ENCODE measurements at regions not wholly inside any gene's neighbourhood (a gene's known extent, or its start where the extent isn't known, plus 50 kb on each side); places are given as distances from the start of the nearest gene placed in this dataset.

- DNase-seq (ENCODE audit: low read depth in 2 of 2) = no peak
Observed at GRCh38 chr15:70507772-70508371, 255.5 kb downstream of the UACA start.

- no peak for DNase-seq (ENCODE audit: low read depth in 2 of 2)
Observed at GRCh38 chr15:70505936-70506912, 257.1 kb downstream of the UACA start.

- DNase-seq (ENCODE audit: low read depth in 2 of 2) = no peak
Observed at GRCh38 chr15:70505411-70505919, 257.9 kb downstream of the UACA start.

- no peak for DNase-seq (ENCODE audit: low read depth in 2 of 2)
Observed at GRCh38 chr15:70504988-70505387, 258.4 kb downstream of the UACA start.

GRCh38 chr15:70504299-70504951 is 258.9 kb downstream of the UACA start:
- DNase-seq (ENCODE audit: low read depth in 2 of 2) = no peak

GRCh38 chr15:70503798-70504298 is 259.5 kb downstream of the UACA start:
- no peak for DNase-seq (ENCODE audit: low read depth in 2 of 2)

GRCh38 chr15:70503073-70503745 is 260.1 kb downstream of the UACA start:
- DNase-seq (ENCODE audit: low read depth in 2 of 2) = no peak

GRCh38 chr15:70502529-70502928 is 260.8 kb downstream of the UACA start:
- no peak for DNase-seq (ENCODE audit: low read depth in 2 of 2)

GRCh38 chr15:70501849-70502248 is 261.5 kb downstream of the UACA start:
- DNase-seq (ENCODE audit: low read depth in 2 of 2) = no peak

GRCh38 chr15:70501121-70501727 is 262.1 kb downstream of the UACA start:
- no peak for DNase-seq (ENCODE audit: low read depth in 2 of 2)

- no peak for DNase-seq (ENCODE audit: low read depth in 2 of 2)
Observed at GRCh38 chr15:70499791-70500190, 263.6 kb downstream of the UACA start.

- no peak for DNase-seq (ENCODE audit: low read depth in 2 of 2)
Observed at GRCh38 chr15:70498096-70498626, 265.2 kb downstream of the UACA start.

- DNase-seq (ENCODE audit: low read depth in 2 of 2) = no peak
Observed at GRCh38 chr15:70497661-70498060, 265.7 kb downstream of the UACA start.

GRCh38 chr15:70495991-70496599 is 267.3 kb downstream of the UACA start:
- DNase-seq (ENCODE audit: low read depth in 2 of 2) = no peak

- no peak for DNase-seq (ENCODE audit: low read depth in 2 of 2)
Observed at GRCh38 chr15:70494852-70495571, 268.3 kb downstream of the UACA start.

GRCh38 chr15:70494517-70494851 is 268.9 kb downstream of the UACA start:
- no peak for DNase-seq (ENCODE audit: low read depth in 2 of 2)

GRCh38 chr15:70493787-70494516 is 269.4 kb downstream of the UACA start:
- DNase-seq (ENCODE audit: low read depth in 2 of 2) = no peak

GRCh38 chr15:70493376-70493775 is 270.0 kb downstream of the UACA start:
- DNase-seq (ENCODE audit: low read depth in 2 of 2) = no peak
